H1 (cell line): ENCODE measurements at regions not wholly inside any gene's neighbourhood (a gene's known extent, or its start where the extent isn't known, plus 50 kb on each side); places are given as distances from the start of the nearest gene placed in this dataset.

Experiments used
- KDM5A ChIP-seq: fragments of 200-600 bp; IDR thresholded peaks from 2 replicates; pipeline ENCODE4 v1.7.1; 2012; ENCODE audit warnings: mild to moderate bottlenecking, low read length, inconsistent platforms, mixed read lengths
- TF ChIP-seq, protein P1 (sequence below), 3 experiments: IDR thresholded peaks; 1 replicate in 2 of 3; 2 replicates in 1 of 3; pipeline versions ENCODE4 v1.5.1 to v1.6.1; 2011; ENCODE audit warnings: low read length in 3 of 3, mild to moderate bottlenecking in 3 of 3, inconsistent platforms in 2 of 3, low read depth in 1 of 3, moderate library complexity in 1 of 3; ENCODE audit not compliant: insufficient read depth in 1 of 3; ENCODE audit errors: control extremely low read depth in 1 of 3

- TF ChIP-seq, protein P1, sequence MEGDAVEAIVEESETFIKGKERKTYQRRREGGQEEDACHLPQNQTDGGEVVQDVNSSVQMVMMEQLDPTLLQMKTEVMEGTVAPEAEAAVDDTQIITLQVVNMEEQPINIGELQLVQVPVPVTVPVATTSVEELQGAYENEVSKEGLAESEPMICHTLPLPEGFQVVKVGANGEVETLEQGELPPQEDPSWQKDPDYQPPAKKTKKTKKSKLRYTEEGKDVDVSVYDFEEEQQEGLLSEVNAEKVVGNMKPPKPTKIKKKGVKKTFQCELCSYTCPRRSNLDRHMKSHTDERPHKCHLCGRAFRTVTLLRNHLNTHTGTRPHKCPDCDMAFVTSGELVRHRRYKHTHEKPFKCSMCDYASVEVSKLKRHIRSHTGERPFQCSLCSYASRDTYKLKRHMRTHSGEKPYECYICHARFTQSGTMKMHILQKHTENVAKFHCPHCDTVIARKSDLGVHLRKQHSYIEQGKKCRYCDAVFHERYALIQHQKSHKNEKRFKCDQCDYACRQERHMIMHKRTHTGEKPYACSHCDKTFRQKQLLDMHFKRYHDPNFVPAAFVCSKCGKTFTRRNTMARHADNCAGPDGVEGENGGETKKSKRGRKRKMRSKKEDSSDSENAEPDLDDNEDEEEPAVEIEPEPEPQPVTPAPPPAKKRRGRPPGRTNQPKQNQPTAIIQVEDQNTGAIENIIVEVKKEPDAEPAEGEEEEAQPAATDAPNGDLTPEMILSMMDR (IDR thresholded peaks at IDR 0.05; ENCODE audit: control extremely low read depth in 1 of 3, insufficient read depth in 1 of 3, low read depth in 1 of 3, low read length in 3 of 3), result no peak
- TF ChIP-seq KDM5A, result no peak
Observed at GRCh38 chr18:45444040-45444439, 171.2 kb upstream of the SLC14A2 start.
